OCI-LY7 (cell line): ENCODE measurements at regions not wholly inside any gene's neighbourhood (a gene's known extent, or its start where the extent isn't known, plus 50 kb on each side); places are given as distances from the start of the nearest gene placed in this dataset.

Experiments
- BruUV-seq: library from RNA; stranded (reverse); fragments of 400-500 nt; replicated peaks from 2 replicates; lab custom pipeline; 2021; lab: Mats Ljungman, UMichigan
- CTCF ChIA-PET: fragments of 300-600 bp; sonication (Branson Sonifier 250); formaldehyde crosslinking; loops from one replicate; lab custom pipeline; 2022; ENCODE audit warnings: antibody characterized with exemption; ENCODE audit not compliant: unreplicated experiment; lab: Charles Lee
- POLR2A ChIA-PET: fragments of 300-600 bp; sonication (Branson Sonifier 250); formaldehyde crosslinking; loops from one replicate; lab custom pipeline; 2022; ENCODE audit warnings: antibody characterized with exemption; lab: Charles Lee
- DNase-seq: peaks from one replicate; pipeline ENCODE4 v3.0.0-alpha.2; 2015; ENCODE audit warnings: low spot score
- H2AFZ ChIP-seq: fragments of 200-600 bp; sonication (generic), shearing (Covaris generic); 2 replicates; pipeline ENCODE4 v1.6.1; 2014; ENCODE audit warnings: mild to moderate bottlenecking, antibody characterized with exemption, low read length, moderate library complexity
- H3K27ac ChIP-seq: fragments of 200-600 bp; sonication (generic); 2 replicates; pipeline ENCODE4 v1.5.1; 2014; ENCODE audit warnings: mixed run types, low read depth, mild to moderate bottlenecking, moderate library complexity, low read length, inconsistent platforms; ENCODE audit not compliant: poor library complexity, severe bottlenecking
- H3K36me3 ChIP-seq: fragments of 200-600 bp; sonication (generic); 2 replicates; pipeline ENCODE4 v1.6.1; 2014; ENCODE audit warnings: mild to moderate bottlenecking, antibody characterized with exemption, low read length, moderate library complexity, mixed read lengths; ENCODE audit not compliant: insufficient read depth
- H3K4me1 ChIP-seq: fragments of 200-600 bp; sonication (generic); 2 replicates; pipeline ENCODE4 v1.5.1; 2014; ENCODE audit warnings: mild to moderate bottlenecking, low read length; ENCODE audit not compliant: insufficient read depth, poor library complexity, severe bottlenecking
- H3K4me2 ChIP-seq: fragments of 200-600 bp; sonication (generic); 2 replicates; pipeline ENCODE4 v1.6.1; 2014; ENCODE audit warnings: mild to moderate bottlenecking, low read length
- H3K4me3 ChIP-seq: fragments of 200-600 bp; sonication (generic); 2 replicates; pipeline ENCODE4 v1.5.1; 2014; ENCODE audit warnings: mild to moderate bottlenecking, low read depth, low read length; ENCODE audit not compliant: poor library complexity, severe bottlenecking
- H3K79me2 ChIP-seq: fragments of 200-600 bp; sonication (generic); 2 replicates; pipeline ENCODE4 v1.6.1; 2016; ENCODE audit warnings: low read depth, mild to moderate bottlenecking, low read length, moderate library complexity, mixed read lengths; ENCODE audit not compliant: insufficient read depth
- H3K9me2 ChIP-seq: fragments of 200-600 bp; sonication (generic); 2 replicates; pipeline ENCODE4 v1.6.1; 2016; ENCODE audit warnings: mild to moderate bottlenecking, low read length, mixed read lengths; ENCODE audit not compliant: insufficient read depth
- H3K9me3 ChIP-seq: fragments of 200-600 bp; sonication (generic); 2 replicates; pipeline ENCODE4 v1.6.1; 2014; ENCODE audit warnings: mild to moderate bottlenecking, mixed run types, low read length, mixed read lengths
- H4K20me1 ChIP-seq: fragments of 200-600 bp; sonication (generic); 2 replicates; pipeline ENCODE4 v1.6.1; 2014; ENCODE audit warnings: mild to moderate bottlenecking, antibody characterized with exemption, low read length, moderate library complexity, mixed read lengths; ENCODE audit not compliant: insufficient read depth
- CTCF ChIP-seq: fragments of 200-600 bp; sonication (generic); conservative IDR thresholded peaks from 2 replicates; pipeline ENCODE4 v1.5.1; 2014; ENCODE audit warnings: mild to moderate bottlenecking, antibody characterized with exemption, low read length, moderate library complexity, mixed read lengths
- EZH2phosphoT487 ChIP-seq: fragments of 200-600 bp; sonication (generic); IDR thresholded peaks from 2 replicates; pipeline ENCODE4 v1.6.1; 2018; ENCODE audit warnings: low read depth, borderline replicate concordance, mild to moderate bottlenecking, mixed run types, antibody characterized with exemption, low read length, moderate library complexity, mixed read lengths
- intact Hi-C: fragments of 100-400 bp; cut with micrococcal nuclease; formaldehyde crosslinking; loops from one replicate; pipeline ENCODE4 v1.10.0; 2022; ENCODE audit not compliant: unreplicated experiment

GRCh38 chr11:92342034-92342720, 117.6 kb downstream of the FAT3 start:
- Histone ChIP-seq H2AFZ (no peak overlapping the region), H3K79me2 (no peaks in the 10 kb centered on the region), H3K36me3 (no peaks in the 10 kb centered on the region), H4K20me1 (no peaks in the 10 kb centered on the region), H3K27ac (no peak overlapping the region), H3K9me2 (no peaks in the 10 kb centered on the region), H3K4me1 (no peaks in the 10 kb centered on the region), H3K9me3 (no peaks in the 10 kb centered on the region), H3K4me3 (no peak overlapping the region), H3K4me2 (no peak overlapping the region)
- ChIA-PET POLR2A (no interaction called here), CTCF (no interaction called here)
- TF ChIP-seq CTCF (no peak), EZH2phosphoT487 (no peak)
- intact Hi-C loops, result no loop called here
- BruUV-seq, result no TSS peak
- DNase-seq, result no peak

GRCh38 chr11:92342886-92343285, 118.3 kb downstream of the FAT3 start:
- no peak overlapping the region for H3K4me2 ChIP-seq
- H3K9me3 ChIP-seq, result no peaks in the 10 kb centered on the region
- no peaks in the 10 kb centered on the region for H3K4me1 ChIP-seq
- H3K36me3 ChIP-seq, result no peaks in the 10 kb centered on the region
- CTCF ChIA-PET, result no interaction called here
- no peak for DNase-seq
- intact Hi-C loops, result no loop called here
- no peak overlapping the region for H3K27ac ChIP-seq
- no TSS peak for BruUV-seq
- no peaks in the 10 kb centered on the region for H4K20me1 ChIP-seq
- POLR2A ChIA-PET, result interaction anchor here (0.6 kb wide), 1 partner anchor 69 kb away, joined by 4 read pairs; no protein-coding TSS in a partner anchor
- H3K4me3 ChIP-seq, result no peak overlapping the region
- no peaks in the 10 kb centered on the region for H3K9me2 ChIP-seq
- TF ChIP-seq EZH2phosphoT487 (no peak), CTCF (no peak)
- H2AFZ ChIP-seq, result no peak overlapping the region
- no peaks in the 10 kb centered on the region for H3K79me2 ChIP-seq

DNA sequence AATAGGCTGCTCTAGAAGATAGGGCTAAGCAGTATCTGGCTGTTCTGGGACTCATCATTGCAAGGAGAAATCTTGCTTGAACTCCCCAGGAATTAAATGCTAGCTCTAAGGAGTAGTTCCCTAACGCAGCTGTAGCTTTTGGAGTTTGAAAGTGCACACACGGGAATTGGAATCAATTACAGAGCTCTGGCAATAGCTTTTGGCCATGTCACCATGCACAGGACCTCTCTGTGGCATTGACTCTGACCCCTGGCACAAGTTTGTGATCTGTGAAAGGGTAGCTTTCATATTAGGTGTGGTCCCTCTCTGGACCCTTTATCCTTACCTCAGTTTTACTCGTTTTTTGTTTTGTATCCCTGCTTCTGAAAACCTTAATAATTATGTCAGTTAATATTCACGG, 121.6 kb downstream of the FAT3 start:
- no peaks in the 10 kb centered on the region for H3K36me3 ChIP-seq
- H3K27ac ChIP-seq, result no peak overlapping the region
- H3K4me3 ChIP-seq, result no peak overlapping the region
- ChIA-PET CTCF (no interaction called here), POLR2A (interaction anchor here (0.6 to 0.9 kb wide), 3 partner anchors 13 to 313 kb away, joined by 3 to 5 read pairs (median 3); no protein-coding TSS in a partner anchor)
- no peak overlapping the region for H3K4me2 ChIP-seq
- H4K20me1 ChIP-seq, result no peaks in the 10 kb centered on the region
- no peak for DNase-seq
- H3K9me2 ChIP-seq, result no peaks in the 10 kb centered on the region
- intact Hi-C loops, result no loop called here
- no peaks in the 10 kb centered on the region for H3K9me3 ChIP-seq
- H2AFZ ChIP-seq, result no peak overlapping the region
- no peaks in the 10 kb centered on the region for H3K4me1 ChIP-seq
- no peaks in the 10 kb centered on the region for H3K79me2 ChIP-seq
- no TSS peak for BruUV-seq
- TF ChIP-seq EZH2phosphoT487 (no peak), CTCF (no peak)
